Mesenchymal stem cell (in vitro differentiated cells and primary cell): ENCODE measurements at regions not wholly inside any gene's neighbourhood (a gene's known extent, or its start where the extent isn't known, plus 50 kb on each side); places are given as distances from the start of the nearest gene placed in this dataset.

ENCODE experiments used
- DNase-seq: peaks from one replicate; pipeline ENCODE4 v3.0.0-alpha.2; 2013
- H2AFZ ChIP-seq: one replicate; pipeline ENCODE4 v1.6.1; 2013; ENCODE audit warnings: low read depth, mild to moderate bottlenecking, control low read depth, inconsistent platforms, low read length, moderate library complexity
- H2AK5ac ChIP-seq: 2 replicates; pipeline ENCODE4 v1.6.1; 2013; ENCODE audit warnings: low read length, moderate library complexity, mild to moderate bottlenecking, inconsistent platforms; ENCODE audit not compliant: severe bottlenecking
- H2BK120ac ChIP-seq: one replicate; pipeline ENCODE4 v1.6.1; 2013; ENCODE audit warnings: low read depth, mild to moderate bottlenecking, inconsistent platforms, low read length, moderate library complexity
- H2BK12ac ChIP-seq, 2 experiments: one replicate each; pipeline ENCODE4 v1.6.1; 2013; ENCODE audit warnings: inconsistent platforms in 2 of 2, low read length in 2 of 2, mild to moderate bottlenecking in 2 of 2, moderate library complexity in 2 of 2, control low read depth in 1 of 2
- H2BK15ac ChIP-seq: one replicate; pipeline ENCODE4 v1.6.1; 2013; ENCODE audit warnings: mild to moderate bottlenecking, low read depth, inconsistent platforms; ENCODE audit not compliant: poor library complexity, severe bottlenecking
- H2BK5ac ChIP-seq: 2 replicates; pipeline ENCODE4 v1.6.1; 2013; ENCODE audit warnings: low read depth, mild to moderate bottlenecking, low read length, control low read depth, inconsistent platforms; ENCODE audit not compliant: poor library complexity, severe bottlenecking
- H3K14ac ChIP-seq, 2 experiments: one replicate each; pipeline ENCODE4 v1.6.1; 2013; ENCODE audit warnings: inconsistent platforms in 2 of 2, low read length in 2 of 2, control low read depth in 1 of 2, mild to moderate bottlenecking in 1 of 2, moderate library complexity in 1 of 2
- H3K18ac ChIP-seq, 2 experiments: one replicate each; pipeline ENCODE4 v1.6.1; 2013; ENCODE audit warnings: inconsistent platforms in 2 of 2, low read length in 2 of 2, control low read depth in 1 of 2, low read depth in 1 of 2, mild to moderate bottlenecking in 1 of 2
- H3K23ac ChIP-seq, 2 experiments: one replicate each; pipeline ENCODE4 v1.6.1; 2013; ENCODE audit warnings: inconsistent platforms in 2 of 2, low read length in 2 of 2, mild to moderate bottlenecking in 2 of 2, moderate library complexity in 2 of 2, control low read depth in 1 of 2
- H3K27ac ChIP-seq: 2 replicates; pipeline ENCODE4 v1.5.1; 2013; ENCODE audit warnings: mild to moderate bottlenecking, moderate library complexity, low read length, control low read depth, inconsistent platforms; ENCODE audit not compliant: poor library complexity, severe bottlenecking
- H3K27me3 ChIP-seq, 2 experiments: 2 replicates each; pipeline versions ENCODE4 v1.6.1 to v1.7.0; 2013; ENCODE audit warnings: low read length in 2 of 2, mild to moderate bottlenecking in 2 of 2, moderate library complexity in 2 of 2, control low read depth in 1 of 2, inconsistent platforms in 1 of 2; ENCODE audit not compliant: control insufficient read depth in 1 of 2, insufficient read depth in 1 of 2
- H3K36me3 ChIP-seq, 2 experiments: 2 replicates each; pipeline versions ENCODE4 v1.6.1 to v1.7.0; 2013; ENCODE audit warnings: low read length in 2 of 2, control low read depth in 1 of 2, inconsistent platforms in 1 of 2, low read depth in 1 of 2, mild to moderate bottlenecking in 1 of 2; ENCODE audit not compliant: insufficient read depth in 2 of 2, control insufficient read depth in 1 of 2
- H3K4ac ChIP-seq, 2 experiments: one replicate each; pipeline ENCODE4 v1.6.1; 2013; ENCODE audit warnings: inconsistent platforms in 2 of 2, low read length in 2 of 2, mild to moderate bottlenecking in 2 of 2, moderate library complexity in 2 of 2, control low read depth in 1 of 2, low read depth in 1 of 2
- H3K4me1 ChIP-seq: 2 replicates; pipeline ENCODE4 v1.6.1; 2013; ENCODE audit warnings: low read depth, low read length, control low read depth; ENCODE audit not compliant: control insufficient read depth, insufficient read depth
- H3K4me2 ChIP-seq: 2 replicates; pipeline ENCODE4 v1.6.1; 2013; ENCODE audit warnings: low read length, mild to moderate bottlenecking, inconsistent platforms; ENCODE audit not compliant: poor library complexity, severe bottlenecking
- H3K4me3 ChIP-seq, 2 experiments: 2 replicates each; pipeline versions ENCODE4 v1.5.1 to v1.7.0; 2013; ENCODE audit warnings: low read length in 2 of 2, mild to moderate bottlenecking in 2 of 2, control low read depth in 1 of 2, low read depth in 1 of 2; ENCODE audit not compliant: insufficient read depth in 1 of 2
- H3K79me1 ChIP-seq: replicated peaks from 2 replicates; pipeline ENCODE4 v1.6.1; 2013; ENCODE audit warnings: mild to moderate bottlenecking, control low read depth, low read length, inconsistent platforms; ENCODE audit not compliant: poor library complexity, severe bottlenecking
- H3K9ac ChIP-seq: 2 replicates; pipeline ENCODE4 v1.7.0; 2013; ENCODE audit warnings: mild to moderate bottlenecking, low read length, moderate library complexity
- H3K9me3 ChIP-seq: 2 replicates; pipeline ENCODE4 v1.7.0; 2013; ENCODE audit warnings: mild to moderate bottlenecking, low read length; ENCODE audit not compliant: control insufficient read depth
- H4K8ac ChIP-seq: one replicate; pipeline ENCODE4 v1.6.1; 2013; ENCODE audit warnings: inconsistent platforms, mild to moderate bottlenecking, low read length, moderate library complexity
- H4K91ac ChIP-seq: one replicate; pipeline ENCODE4 v1.6.1; 2013; ENCODE audit warnings: mild to moderate bottlenecking, low read length, inconsistent platforms
- WGBS: methylation state at CpG from one replicate; pipeline ENCODE4 v1.1.7; 2013; ENCODE audit warnings: mixed read lengths; 5-methylcytosine and 5-hydroxymethylcytosine counted together

GRCh38 chr13:21984156-21984555 is 313.3 kb downstream of the FGF9 start:
- Histone ChIP-seq H3K79me1 (no peaks in the 10 kb centered on the region), H3K4me3 (no peak overlapping the region), H2AK5ac (no peak overlapping the region), H3K23ac (no peak overlapping the region), H3K27ac (no peak overlapping the region), H3K27me3 (peaks cover 0 to 3% of the 10 kb centered on the region in 2 experiments), H4K8ac (no peak overlapping the region), H2BK15ac (no peak overlapping the region), H2BK12ac (no peak overlapping the region), H3K4me2 (no peak overlapping the region), H3K9me3 (no peaks in the 10 kb centered on the region), H2AFZ (no peak overlapping the region), H3K36me3 (no peaks in the 10 kb centered on the region), H2BK120ac (no peak overlapping the region), H4K91ac (no peak overlapping the region), H3K18ac (no peak overlapping the region), H2BK5ac (no peak overlapping the region), H3K14ac (no peak overlapping the region), H3K9ac (no peak overlapping the region), H3K4ac (no peak overlapping the region), H3K4me1 (no peaks in the 10 kb centered on the region)
- 54% methylated on average over 2 of the region's 4 CpGs for WGBS
- DNase-seq: no peak

GRCh38 chr13:21986602-21987001 is 315.7 kb downstream of the FGF9 start:
- no peak overlapping the region for H3K4me2 ChIP-seq
- no peak overlapping the region for H2AFZ ChIP-seq
- no peak overlapping the region for H3K23ac ChIP-seq
- H3K18ac ChIP-seq: no peak overlapping the region
- no peaks in the 10 kb centered on the region for H3K79me1 ChIP-seq
- no peak overlapping the region for H3K27ac ChIP-seq
- H3K9me3 ChIP-seq: no peaks in the 10 kb centered on the region
- no peaks in the 10 kb centered on the region for H3K4me1 ChIP-seq
- no peak overlapping the region for H3K4me3 ChIP-seq
- peak; percentile 43 for DNase-seq
- no peak overlapping the region for H3K14ac ChIP-seq
- no peaks in the 10 kb centered on the region for H3K36me3 ChIP-seq
- H3K4ac ChIP-seq: no peak overlapping the region
- peak overlapping the region; percentile 40 for H3K9ac ChIP-seq
- 81% methylated on average over 10 of the region's 10 CpGs for WGBS
- H2BK120ac ChIP-seq: no peak overlapping the region
- no peak overlapping the region for H2BK12ac ChIP-seq
- no peak overlapping the region for H2AK5ac ChIP-seq
- no peak overlapping the region for H2BK15ac ChIP-seq
- H4K91ac ChIP-seq: no peak overlapping the region
- no peaks in the 10 kb centered on the region for H3K27me3 ChIP-seq
- no peak overlapping the region for H2BK5ac ChIP-seq
- no peak overlapping the region for H4K8ac ChIP-seq

GRCh38 chr13:21987793-21988192 is 316.9 kb downstream of the FGF9 start:
- no peak overlapping the region for H2AK5ac ChIP-seq
- H4K91ac ChIP-seq: no peak overlapping the region
- H3K18ac ChIP-seq: no peak overlapping the region
- H2BK12ac ChIP-seq: no peak overlapping the region
- no peaks in the 10 kb centered on the region for H3K27me3 ChIP-seq
- H3K4me1 ChIP-seq: no peaks in the 10 kb centered on the region
- H2BK15ac ChIP-seq: no peak overlapping the region
- no peak overlapping the region for H3K4me3 ChIP-seq
- WGBS: 77% methylated on average over 7 of the region's 7 CpGs
- no peak overlapping the region for H3K9ac ChIP-seq
- H3K14ac ChIP-seq: no peak overlapping the region
- H3K36me3 ChIP-seq: no peaks in the 10 kb centered on the region
- no peak overlapping the region for H3K27ac ChIP-seq
- H2BK120ac ChIP-seq: no peak overlapping the region
- no peak overlapping the region for H4K8ac ChIP-seq
- DNase-seq: no peak
- H2BK5ac ChIP-seq: no peak overlapping the region
- H3K23ac ChIP-seq: no peak overlapping the region
- H3K9me3 ChIP-seq: no peaks in the 10 kb centered on the region
- H3K79me1 ChIP-seq: no peaks in the 10 kb centered on the region
- H3K4ac ChIP-seq: no peak overlapping the region
- H3K4me2 ChIP-seq: no peak overlapping the region
- H2AFZ ChIP-seq: no peak overlapping the region

DNA sequence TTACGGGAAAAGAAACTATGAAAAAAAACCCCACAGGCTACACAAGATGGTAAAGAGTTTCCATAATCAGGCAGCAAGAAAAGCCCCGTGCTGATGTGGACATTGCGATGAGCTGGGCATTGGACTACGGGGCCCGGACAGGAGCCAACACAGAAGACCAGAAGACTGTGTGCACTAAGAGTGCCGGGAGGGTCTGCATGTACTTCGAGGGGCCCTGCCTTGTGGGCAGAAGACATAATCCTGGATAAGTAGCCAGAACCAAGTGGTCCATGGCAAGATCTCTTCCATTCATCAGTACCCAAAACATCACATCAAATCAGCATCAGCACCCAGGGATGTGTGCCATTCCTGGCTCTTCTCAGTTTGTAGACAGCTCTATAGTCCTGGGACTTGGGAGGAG is 317.8 kb downstream of the FGF9 start:
- Histone ChIP-seq H2AFZ (no peak overlapping the region), H4K8ac (no peak overlapping the region), H3K27ac (no peak overlapping the region), H3K14ac (no peak overlapping the region), H2BK5ac (no peak overlapping the region), H3K4me2 (no peak overlapping the region), H3K4me1 (no peaks in the 10 kb centered on the region), H3K4ac (no peak overlapping the region), H2BK120ac (no peak overlapping the region), H3K79me1 (no peaks in the 10 kb centered on the region), H3K9me3 (no peaks in the 10 kb centered on the region), H3K18ac (no peak overlapping the region), H4K91ac (no peak overlapping the region), H3K36me3 (no peaks in the 10 kb centered on the region), H2BK12ac (no peak overlapping the region), H2BK15ac (no peak overlapping the region), H2AK5ac (no peak overlapping the region), H3K27me3 (no peaks in the 10 kb centered on the region), H3K9ac (no peak overlapping the region), H3K4me3 (no peak overlapping the region), H3K23ac (no peak overlapping the region)
- 86% methylated on average over 7 of the region's 7 CpGs for WGBS
- DNase-seq: no peak
